ENCODE measurements at regions not wholly inside any gene's neighbourhood (a gene's known extent, or its start where the extent isn't known, plus 50 kb on each side); places are given as distances from the start of the nearest gene placed in this dataset.

- no peak overlapping the region for H3K27ac ChIP-seq (ENCODE audit: insufficient read depth in 1 of 2, low read depth in 1 of 2, low read length in 2 of 2, poor library complexity in 1 of 2, severe bottlenecking in 2 of 2)
- H3K4me3 ChIP-seq (ENCODE audit: control insufficient read depth in 1 of 7, extremely low read depth in 1 of 7, insufficient read depth in 4 of 7, low read depth in 2 of 7, low read length in 6 of 7), result no peak overlapping the region
- H3K36me3 ChIP-seq (ENCODE audit: control insufficient read depth in 4 of 4, insufficient read depth in 4 of 4, low read length in 3 of 4), result no peaks in the 10 kb centered on the region
- ChIA-PET CTCF (no interaction called here), POLR2A (no interaction called here)
- H3K9me3 ChIP-seq (ENCODE audit: control extremely low read depth in 1 of 5, control insufficient read depth in 4 of 5, insufficient read depth in 2 of 5, low read depth in 1 of 5, low read length in 4 of 5), result no peaks in the 10 kb centered on the region
- H3K27me3 ChIP-seq (replicated peaks in 2 of 5; ENCODE audit: control insufficient read depth in 4 of 5, insufficient read depth in 5 of 5, low read length in 4 of 5), result no peaks in the 10 kb centered on the region
- no peak for DNase-seq
- 25% methylated on average over 9 of the region's 13 CpGs for WGBS (ENCODE audit: insufficient coverage)
- H3K4me1 ChIP-seq (ENCODE audit: control extremely low read depth in 1 of 4, control insufficient read depth in 4 of 4, insufficient read depth in 4 of 4, low read length in 3 of 4), result peaks cover 0 to 13% (median 4%) of the 10 kb centered on the region in 4 experiments
These were observed 198.9 kb upstream of the RAB6C start for GRCh38 chr2:129780316-129781270.

- ChIA-PET CTCF (interaction anchor here (0.6 kb wide), 1 partner anchor 275 kb away, joined by 3 read pairs; no protein-coding TSS in a partner anchor), POLR2A (no interaction called here)
- H3K4me1 ChIP-seq (ENCODE audit: control extremely low read depth in 1 of 4, control insufficient read depth in 4 of 4, insufficient read depth in 4 of 4, low read length in 3 of 4), result peaks cover 0 to 13% (median 4%) of the 10 kb centered on the region in 4 experiments
- no peak for DNase-seq
- H3K9me3 ChIP-seq (ENCODE audit: control extremely low read depth in 1 of 5, control insufficient read depth in 4 of 5, insufficient read depth in 2 of 5, low read depth in 1 of 5, low read length in 4 of 5), result no peaks in the 10 kb centered on the region
- H3K27ac ChIP-seq (ENCODE audit: insufficient read depth in 1 of 2, low read depth in 1 of 2, low read length in 2 of 2, poor library complexity in 1 of 2, severe bottlenecking in 2 of 2), result no peak overlapping the region
- no peaks in the 10 kb centered on the region for H3K36me3 ChIP-seq (ENCODE audit: control insufficient read depth in 4 of 4, insufficient read depth in 4 of 4, low read length in 3 of 4)
- no peaks in the 10 kb centered on the region for H3K27me3 ChIP-seq (replicated peaks in 2 of 5; ENCODE audit: control insufficient read depth in 4 of 5, insufficient read depth in 5 of 5, low read length in 4 of 5)
- no peak overlapping the region for H3K4me3 ChIP-seq (ENCODE audit: control insufficient read depth in 1 of 7, extremely low read depth in 1 of 7, insufficient read depth in 4 of 7, low read depth in 2 of 7, low read length in 6 of 7)
- 95% methylated on average over 17 of the region's 18 CpGs for WGBS (ENCODE audit: insufficient coverage)
These were observed 197.5 kb upstream of the RAB6C start for GRCh38 chr2:129781749-129782632.

- Histone ChIP-seq H3K4me1 (ENCODE audit: control extremely low read depth in 1 of 4, control insufficient read depth in 4 of 4, insufficient read depth in 4 of 4, low read length in 3 of 4) (peaks cover 0 to 13% (median 4%) of the 10 kb centered on the region in 4 experiments), H3K27ac (ENCODE audit: insufficient read depth in 1 of 2, low read depth in 1 of 2, low read length in 2 of 2, poor library complexity in 1 of 2, severe bottlenecking in 2 of 2) (no peak overlapping the region), H3K36me3 (ENCODE audit: control insufficient read depth in 4 of 4, insufficient read depth in 4 of 4, low read length in 3 of 4) (no peaks in the 10 kb centered on the region), H3K9me3 (ENCODE audit: control extremely low read depth in 1 of 5, control insufficient read depth in 4 of 5, insufficient read depth in 2 of 5, low read depth in 1 of 5, low read length in 4 of 5) (no peaks in the 10 kb centered on the region), H3K27me3 (replicated peaks in 2 of 5; ENCODE audit: control insufficient read depth in 4 of 5, insufficient read depth in 5 of 5, low read length in 4 of 5) (no peaks in the 10 kb centered on the region), H3K4me3 (ENCODE audit: control insufficient read depth in 1 of 7, extremely low read depth in 1 of 7, insufficient read depth in 4 of 7, low read depth in 2 of 7, low read length in 6 of 7) (no peak overlapping the region)
- WGBS (ENCODE audit: insufficient coverage), result 100% methylated on average over 2 of the region's 5 CpGs
- ChIA-PET CTCF (no interaction called here), POLR2A (no interaction called here)
- DNase-seq, result no peak
These were observed 196.9 kb upstream of the RAB6C start for GRCh38 chr2:129782633-129782990.

- H3K36me3 ChIP-seq (ENCODE audit: control insufficient read depth in 4 of 4, insufficient read depth in 4 of 4, low read length in 3 of 4), result no peaks in the 10 kb centered on the region
- no peaks in the 10 kb centered on the region for H3K27me3 ChIP-seq (replicated peaks in 2 of 5; ENCODE audit: control insufficient read depth in 4 of 5, insufficient read depth in 5 of 5, low read length in 4 of 5)
- ChIA-PET POLR2A (no interaction called here), CTCF (no interaction called here)
- no peak for DNase-seq
- 100% methylated on average over 5 of the region's 6 CpGs for WGBS (ENCODE audit: insufficient coverage)
- no peaks in the 10 kb centered on the region for H3K9me3 ChIP-seq (ENCODE audit: control extremely low read depth in 1 of 5, control insufficient read depth in 4 of 5, insufficient read depth in 2 of 5, low read depth in 1 of 5, low read length in 4 of 5)
- no peak overlapping the region for H3K4me3 ChIP-seq (ENCODE audit: control insufficient read depth in 1 of 7, extremely low read depth in 1 of 7, insufficient read depth in 4 of 7, low read depth in 2 of 7, low read length in 6 of 7)
- H3K27ac ChIP-seq (ENCODE audit: insufficient read depth in 1 of 2, low read depth in 1 of 2, low read length in 2 of 2, poor library complexity in 1 of 2, severe bottlenecking in 2 of 2), result no peak overlapping the region
- peaks cover 0 to 13% (median 3%) of the 10 kb centered on the region in 4 experiments for H3K4me1 ChIP-seq (ENCODE audit: control extremely low read depth in 1 of 4, control insufficient read depth in 4 of 4, insufficient read depth in 4 of 4, low read length in 3 of 4)
These were observed 195.0 kb upstream of the RAB6C start for GRCh38 chr2:129784486-129784885.

GRCh38 chr2:129791712-129792111 lies 187.8 kb upstream of the RAB6C start:
- Histone ChIP-seq H3K27ac (ENCODE audit: insufficient read depth in 1 of 2, low read depth in 1 of 2, low read length in 2 of 2, poor library complexity in 1 of 2, severe bottlenecking in 2 of 2) (no peak overlapping the region), H3K4me3 (ENCODE audit: control insufficient read depth in 1 of 7, extremely low read depth in 1 of 7, insufficient read depth in 4 of 7, low read depth in 2 of 7, low read length in 6 of 7) (no peak overlapping the region), H3K27me3 (replicated peaks in 2 of 5; ENCODE audit: control insufficient read depth in 4 of 5, insufficient read depth in 5 of 5, low read length in 4 of 5) (peaks cover 0 to 3% (median 0%) of the 10 kb centered on the region in 5 experiments), H3K36me3 (ENCODE audit: control insufficient read depth in 4 of 4, insufficient read depth in 4 of 4, low read length in 3 of 4) (no peaks in the 10 kb centered on the region), H3K4me1 (ENCODE audit: control extremely low read depth in 1 of 4, control insufficient read depth in 4 of 4, insufficient read depth in 4 of 4, low read length in 3 of 4) (no peaks in the 10 kb centered on the region), H3K9me3 (ENCODE audit: control extremely low read depth in 1 of 5, control insufficient read depth in 4 of 5, insufficient read depth in 2 of 5, low read depth in 1 of 5, low read length in 4 of 5) (no peaks in the 10 kb centered on the region)
- ChIA-PET CTCF (no interaction called here), POLR2A (no interaction called here)
- no peak for DNase-seq
- whole genome bisulfite sequencing (ENCODE audit: insufficient coverage), result 97% methylated on average over 10 of the region's 12 CpGs

- H3K27me3 ChIP-seq (replicated peaks in 2 of 5; ENCODE audit: control insufficient read depth in 4 of 5, insufficient read depth in 5 of 5, low read length in 4 of 5), result peaks cover 0 to 5% (median 0%) of the 10 kb centered on the region in 5 experiments
- no peaks in the 10 kb centered on the region for H3K36me3 ChIP-seq (ENCODE audit: control insufficient read depth in 4 of 4, insufficient read depth in 4 of 4, low read length in 3 of 4)
- no peaks in the 10 kb centered on the region for H3K9me3 ChIP-seq (ENCODE audit: control extremely low read depth in 1 of 5, control insufficient read depth in 4 of 5, insufficient read depth in 2 of 5, low read depth in 1 of 5, low read length in 4 of 5)
- whole genome bisulfite sequencing (ENCODE audit: insufficient coverage), result 98% methylated on average over 5 of the region's 5 CpGs
- no peak overlapping the region for H3K27ac ChIP-seq (ENCODE audit: insufficient read depth in 1 of 2, low read depth in 1 of 2, low read length in 2 of 2, poor library complexity in 1 of 2, severe bottlenecking in 2 of 2)
- no peak overlapping the region for H3K4me3 ChIP-seq (ENCODE audit: control insufficient read depth in 1 of 7, extremely low read depth in 1 of 7, insufficient read depth in 4 of 7, low read depth in 2 of 7, low read length in 6 of 7)
- H3K4me1 ChIP-seq (ENCODE audit: control extremely low read depth in 1 of 4, control insufficient read depth in 4 of 4, insufficient read depth in 4 of 4, low read length in 3 of 4), result no peaks in the 10 kb centered on the region
- ChIA-PET CTCF (interaction anchor here (0.6 to 1.6 kb wide), 2 partner anchors 14 to 31 kb away, joined by 3 to 4 read pairs; no protein-coding TSS in a partner anchor), POLR2A (no interaction called here)
- no peak for DNase-seq
These were observed 186.0 kb upstream of the RAB6C start for GRCh38 chr2:129793431-129793902.
